A673 (cell line): ENCODE measurements at regions not wholly inside any gene's neighbourhood (a gene's known extent, or its start where the extent isn't known, plus 50 kb on each side); places are given as distances from the start of the nearest gene placed in this dataset.

ENCODE experiments used
- BruUV-seq: library from RNA; stranded (reverse); fragments of 400-500 nt; replicated peaks from 2 replicates; lab custom pipeline; 2021; lab: Mats Ljungman, UMichigan
- CTCF ChIA-PET: fragments of 300-600 bp; sonication (Branson Sonifier 250); formaldehyde crosslinking; loops from one replicate; lab custom pipeline; 2022; ENCODE audit warnings: antibody characterized with exemption; lab: Charles Lee
- POLR2A ChIA-PET: fragments of 300-600 bp; sonication (Branson Sonifier 250); formaldehyde crosslinking; loops from one replicate; lab custom pipeline; 2022; ENCODE audit warnings: antibody characterized with exemption; ENCODE audit not compliant: low non-redundant PET; lab: Charles Lee
- DNase-seq: peaks from one replicate; pipeline ENCODE4 v3.0.0-alpha.2; 2015; ENCODE audit warnings: low spot score
- H3K27ac ChIP-seq: fragments of 200-600 bp; sonication (generic); 2 replicates; pipeline ENCODE4 v1.5.1; 2016; ENCODE audit warnings: mixed run types, low read depth, mild to moderate bottlenecking, mixed read lengths, antibody characterized with exemption, low read length; ENCODE audit not compliant: poor library complexity, severe bottlenecking
- H3K27me3 ChIP-seq: fragments of 200-600 bp; sonication (generic); replicated peaks from 2 replicates; pipeline ENCODE4 v1.6.1; 2017; ENCODE audit warnings: mixed run types, low read depth, mild to moderate bottlenecking, mixed read lengths, antibody characterized with exemption, low read length; ENCODE audit not compliant: insufficient read depth, poor library complexity
- H3K36me3 ChIP-seq: fragments of 200-600 bp; sonication (generic); 2 replicates; pipeline ENCODE4 v1.6.1; 2016; ENCODE audit warnings: mixed run types, mild to moderate bottlenecking, mixed read lengths, antibody characterized with exemption, low read length; ENCODE audit not compliant: insufficient read depth, poor library complexity, severe bottlenecking
- H3K4me1 ChIP-seq: fragments of 200-600 bp; sonication (generic); 2 replicates; pipeline ENCODE4 v1.6.1; 2017; ENCODE audit warnings: mixed run types, mild to moderate bottlenecking, mixed read lengths, antibody characterized with exemption, low read length; ENCODE audit not compliant: insufficient read depth, poor library complexity, severe bottlenecking
- H3K4me3 ChIP-seq: fragments of 200-600 bp; sonication (generic); 2 replicates; pipeline ENCODE4 v1.5.1; 2016; ENCODE audit warnings: low read depth, mixed run types, mild to moderate bottlenecking, mixed read lengths, low read length; ENCODE audit not compliant: poor library complexity, severe bottlenecking
- H3K9me3 ChIP-seq: fragments of 200-600 bp; sonication (generic); 2 replicates; pipeline ENCODE4 v1.6.1; 2016; ENCODE audit warnings: mixed run types, low read depth, mild to moderate bottlenecking, mixed read lengths, antibody characterized with exemption, low read length; ENCODE audit not compliant: poor library complexity, severe bottlenecking
- EZH2 ChIP-seq: fragments of 200-600 bp; sonication (generic); IDR thresholded peaks from 2 replicates; pipeline ENCODE4 v1.6.1; 2017; ENCODE audit warnings: borderline replicate concordance, low read depth, mild to moderate bottlenecking, mixed read lengths, antibody characterized with exemption, low read length; ENCODE audit not compliant: poor library complexity, severe bottlenecking
- intact Hi-C: fragments of 100-400 bp; cut with micrococcal nuclease; formaldehyde crosslinking; loops from one replicate; pipeline ENCODE4 v1.10.0; 2022; ENCODE audit not compliant: unreplicated experiment
- TF ChIP-seq, protein P1 (sequence below): fragments of 300-800, 200-600 bp; sonication (generic); conservative IDR thresholded peaks from 2 replicates; pipeline ENCODE4 v1.5.1; 2017; ENCODE audit warnings: low read depth, mild to moderate bottlenecking, antibody characterized with exemption, low read length, moderate library complexity, mixed read lengths

DNA sequence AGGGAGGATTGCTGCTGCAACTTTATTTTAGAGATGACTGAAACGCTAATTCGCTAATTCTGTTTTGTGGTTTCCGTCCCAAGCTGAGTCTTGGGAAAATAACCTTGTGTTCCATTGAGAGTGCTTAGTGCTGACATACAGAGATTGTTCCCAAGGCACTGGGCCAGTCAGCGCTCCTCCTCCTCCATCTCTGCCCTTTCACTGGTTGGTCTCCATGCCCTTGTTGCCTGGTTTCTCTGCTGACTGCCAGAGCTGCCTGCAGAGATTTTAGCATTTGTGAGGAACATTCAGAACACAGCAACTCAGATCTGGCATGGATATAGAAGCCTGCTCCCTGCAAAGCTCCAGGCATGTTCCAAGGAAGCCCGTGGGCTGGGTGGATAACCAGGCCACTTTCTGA lies 126.0 kb upstream of the IRX2 start:
- no peaks in the 10 kb centered on the region for H3K36me3 ChIP-seq
- no peak overlapping the region for H3K27ac ChIP-seq
- no peak for DNase-seq
- no peak overlapping the region for H3K4me3 ChIP-seq
- ChIA-PET POLR2A (no interaction called here), CTCF (no interaction called here)
- intact Hi-C loops = no loop called here
- no peaks in the 10 kb centered on the region for H3K27me3 ChIP-seq
- TF ChIP-seq, protein P1, sequence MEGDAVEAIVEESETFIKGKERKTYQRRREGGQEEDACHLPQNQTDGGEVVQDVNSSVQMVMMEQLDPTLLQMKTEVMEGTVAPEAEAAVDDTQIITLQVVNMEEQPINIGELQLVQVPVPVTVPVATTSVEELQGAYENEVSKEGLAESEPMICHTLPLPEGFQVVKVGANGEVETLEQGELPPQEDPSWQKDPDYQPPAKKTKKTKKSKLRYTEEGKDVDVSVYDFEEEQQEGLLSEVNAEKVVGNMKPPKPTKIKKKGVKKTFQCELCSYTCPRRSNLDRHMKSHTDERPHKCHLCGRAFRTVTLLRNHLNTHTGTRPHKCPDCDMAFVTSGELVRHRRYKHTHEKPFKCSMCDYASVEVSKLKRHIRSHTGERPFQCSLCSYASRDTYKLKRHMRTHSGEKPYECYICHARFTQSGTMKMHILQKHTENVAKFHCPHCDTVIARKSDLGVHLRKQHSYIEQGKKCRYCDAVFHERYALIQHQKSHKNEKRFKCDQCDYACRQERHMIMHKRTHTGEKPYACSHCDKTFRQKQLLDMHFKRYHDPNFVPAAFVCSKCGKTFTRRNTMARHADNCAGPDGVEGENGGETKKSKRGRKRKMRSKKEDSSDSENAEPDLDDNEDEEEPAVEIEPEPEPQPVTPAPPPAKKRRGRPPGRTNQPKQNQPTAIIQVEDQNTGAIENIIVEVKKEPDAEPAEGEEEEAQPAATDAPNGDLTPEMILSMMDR = no peak
- no peak for TF ChIP-seq EZH2
- H3K9me3 ChIP-seq = peaks cover 46% of the 10 kb centered on the region
- BruUV-seq = no TSS peak
- H3K4me1 ChIP-seq = no peaks in the 10 kb centered on the region

DNA sequence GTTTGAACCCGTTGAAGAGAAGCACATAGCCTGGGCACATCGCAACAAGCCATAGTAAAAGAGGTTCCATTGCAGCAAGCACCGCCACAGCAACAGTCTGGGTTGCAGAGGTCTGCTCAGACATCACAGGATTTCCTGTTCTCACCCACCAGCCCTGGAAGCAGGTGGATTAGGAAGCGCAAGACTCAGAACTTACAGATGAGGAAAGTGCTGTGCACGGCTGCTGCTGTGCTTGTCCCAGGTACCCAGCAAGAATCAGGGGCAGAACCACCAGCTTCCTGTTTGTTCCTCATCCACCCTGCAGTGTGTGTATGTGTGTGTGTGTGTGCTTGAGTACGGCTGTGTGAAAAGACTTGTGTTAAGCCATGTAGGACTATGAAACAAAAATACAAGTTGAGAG lies 124.7 kb upstream of the IRX2 start:
- intact Hi-C loops = no loop called here
- DNase-seq = no peak
- no peaks in the 10 kb centered on the region for H3K36me3 ChIP-seq
- H3K27ac ChIP-seq = no peak overlapping the region
- H3K4me1 ChIP-seq = no peaks in the 10 kb centered on the region
- H3K27me3 ChIP-seq = no peaks in the 10 kb centered on the region
- H3K9me3 ChIP-seq = peaks cover 45% of the 10 kb centered on the region
- TF ChIP-seq EZH2 = no peak
- TF ChIP-seq, protein P1 = no peak
- no peak overlapping the region for H3K4me3 ChIP-seq
- BruUV-seq = no TSS peak
- CTCF ChIA-PET = no interaction called here
- POLR2A ChIA-PET = no interaction called here

DNA sequence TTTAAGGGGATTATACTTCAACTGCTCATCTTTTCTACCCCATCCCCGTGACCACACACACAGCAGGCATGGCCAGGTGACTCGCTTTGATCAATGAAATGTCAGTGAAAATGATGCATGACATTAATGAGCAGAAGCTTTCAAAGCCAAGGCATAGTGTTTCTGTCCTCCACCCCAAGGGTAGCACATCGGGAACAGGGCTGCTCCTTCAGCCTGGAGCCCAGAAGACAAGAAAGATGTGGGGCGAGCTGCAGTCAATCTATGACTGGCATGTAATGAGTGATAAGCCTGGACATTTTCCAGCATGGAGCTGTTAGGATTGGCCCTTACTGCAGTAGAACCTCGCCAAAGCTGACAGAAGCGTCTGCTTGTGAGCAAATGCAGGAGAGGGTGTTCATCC lies 122.6 kb upstream of the IRX2 start:
- no peak for DNase-seq
- Histone ChIP-seq H3K9me3 (peaks cover 33% of the 10 kb centered on the region), H3K4me3 (no peak overlapping the region), H3K36me3 (no peaks in the 10 kb centered on the region), H3K27ac (no peak overlapping the region), H3K4me1 (no peaks in the 10 kb centered on the region), H3K27me3 (no peaks in the 10 kb centered on the region)
- ChIA-PET POLR2A (no interaction called here), CTCF (no interaction called here)
- TF ChIP-seq, protein P1 = no peak
- no peak for TF ChIP-seq EZH2
- no TSS peak for BruUV-seq
- intact Hi-C loops = no loop called here
